HG03558 (cell line): ENCODE measurements at regions not wholly inside any gene's neighbourhood (a gene's known extent, or its start where the extent isn't known, plus 50 kb on each side); places are given as distances from the start of the nearest gene placed in this dataset.

Source experiments
- ATAC-seq: cut with Tn5 transposase; IDR thresholded peaks from one replicate; pipeline ENCODE4 v1.9.1; 2021; ENCODE audit warnings: moderate number of reproducible peaks; ENCODE audit not compliant: unreplicated experiment; ENCODE audit errors: extremely low read depth

- no peak for ATAC-seq
Measured at GRCh38 chr1:4447778-4448420, 206.5 kb upstream of the AJAP1 start.

DNA sequence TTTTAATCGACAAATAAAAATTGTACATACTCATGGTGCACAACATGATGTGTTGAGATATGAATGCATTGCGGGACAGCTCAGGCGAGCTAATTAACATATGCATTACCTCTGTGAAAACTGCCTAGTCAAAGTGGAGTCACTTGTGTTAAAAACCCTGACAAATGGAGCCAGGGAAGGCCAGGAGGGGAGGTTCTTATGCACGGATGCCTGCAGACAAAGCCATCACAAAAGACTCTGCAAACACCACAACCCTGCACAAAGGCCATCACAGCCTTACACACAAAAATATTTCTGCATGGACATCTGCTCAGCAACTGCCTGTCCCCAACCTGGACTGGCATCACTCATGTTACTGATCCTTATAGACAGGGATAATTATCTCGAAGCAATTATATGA is 204.4 kb upstream of the AJAP1 start:
- no peak for ATAC-seq

GRCh38 chr1:4452701-4453100 is 201.7 kb upstream of the AJAP1 start:
- no peak for ATAC-seq

- no peak for ATAC-seq
Measured at GRCh38 chr1:4460052-4460451, 194.4 kb upstream of the AJAP1 start.

DNA sequence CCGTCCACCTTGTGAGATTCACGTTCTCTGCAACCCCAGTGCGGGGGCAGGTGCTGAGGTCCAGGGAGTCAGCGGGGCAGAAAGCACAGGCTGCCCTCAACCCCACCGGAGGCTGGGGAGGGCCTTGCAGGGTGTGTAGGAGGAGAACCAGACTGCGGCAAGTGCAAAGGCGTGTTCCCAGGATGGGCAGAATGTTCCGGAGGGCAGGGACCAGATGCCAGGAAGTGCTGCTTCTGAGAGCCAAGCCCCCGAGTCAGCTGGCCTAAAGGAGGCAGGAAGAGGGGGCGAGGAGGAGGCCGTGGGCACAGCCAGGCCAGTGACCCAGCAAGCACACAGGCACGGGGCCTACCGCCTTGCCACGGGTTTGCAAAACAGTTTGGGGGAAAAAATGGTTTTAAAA is 193.8 kb upstream of the AJAP1 start:
- no peak for ATAC-seq

GRCh38 chr1:4461726-4462290 is 192.6 kb upstream of the AJAP1 start:
- ATAC-seq = no peak

DNA sequence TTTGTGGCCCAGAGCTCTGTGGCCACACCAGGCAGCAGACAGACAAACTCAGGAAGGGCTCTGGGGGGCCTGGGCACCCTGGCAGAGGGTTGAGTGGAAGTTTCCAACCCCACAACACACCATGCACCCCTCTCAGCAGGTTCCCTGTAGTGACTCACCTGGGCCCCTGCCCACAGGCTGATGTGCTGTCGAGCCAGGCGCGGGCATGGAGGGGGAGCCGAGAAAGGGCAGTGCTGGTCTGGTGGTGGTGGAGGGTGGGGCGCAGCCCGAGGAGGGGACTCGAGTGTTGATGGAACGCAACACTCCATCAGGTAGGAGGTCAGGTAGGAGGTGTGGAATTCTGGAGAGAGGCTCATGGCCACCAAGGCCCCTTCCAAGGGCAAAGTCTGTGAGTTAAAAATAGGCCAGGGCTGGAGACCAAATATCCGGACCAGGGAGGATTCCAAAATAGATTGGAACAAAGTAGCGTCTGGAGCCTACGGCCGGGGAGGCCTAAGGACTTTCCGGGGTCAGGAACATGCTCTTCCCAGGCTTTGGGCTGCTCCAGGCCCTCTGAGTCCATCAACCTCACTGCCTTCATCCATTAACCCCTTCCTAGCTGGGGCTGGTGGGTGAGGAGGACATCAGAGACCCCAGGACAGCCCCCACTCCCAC is 191.5 kb upstream of the AJAP1 start:
- ATAC-seq = no peak

GRCh38 chr1:4463631-4464030 is 190.8 kb upstream of the AJAP1 start:
- ATAC-seq = no peak

DNA sequence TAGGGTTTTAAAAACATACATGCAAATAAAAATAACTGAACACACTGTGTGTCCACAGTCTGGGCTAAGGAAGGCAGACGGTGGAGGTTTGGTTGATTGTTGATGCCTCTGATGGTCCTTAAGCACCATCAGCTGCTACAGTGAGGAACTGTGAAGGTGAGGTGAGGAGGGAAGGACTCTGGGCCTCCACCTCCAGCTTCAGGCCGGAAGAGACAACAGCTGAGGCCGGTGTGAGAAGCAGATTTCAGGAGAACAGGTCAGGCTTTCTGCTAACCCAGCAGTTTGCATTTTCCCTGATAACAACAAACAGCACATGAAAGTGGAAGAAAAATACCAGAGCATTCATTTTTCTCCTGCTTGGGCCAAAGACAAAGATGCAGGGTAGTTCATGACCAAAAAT is 189.9 kb upstream of the AJAP1 start:
- ATAC-seq = no peak

- no peak for ATAC-seq
Measured at GRCh38 chr1:4467241-4467640, 187.2 kb upstream of the AJAP1 start.

GRCh38 chr1:4468386-4468785 is 186.0 kb upstream of the AJAP1 start:
- ATAC-seq = no peak

GRCh38 chr1:4468804-4469514 is 185.4 kb upstream of the AJAP1 start:
- no peak for ATAC-seq

DNA sequence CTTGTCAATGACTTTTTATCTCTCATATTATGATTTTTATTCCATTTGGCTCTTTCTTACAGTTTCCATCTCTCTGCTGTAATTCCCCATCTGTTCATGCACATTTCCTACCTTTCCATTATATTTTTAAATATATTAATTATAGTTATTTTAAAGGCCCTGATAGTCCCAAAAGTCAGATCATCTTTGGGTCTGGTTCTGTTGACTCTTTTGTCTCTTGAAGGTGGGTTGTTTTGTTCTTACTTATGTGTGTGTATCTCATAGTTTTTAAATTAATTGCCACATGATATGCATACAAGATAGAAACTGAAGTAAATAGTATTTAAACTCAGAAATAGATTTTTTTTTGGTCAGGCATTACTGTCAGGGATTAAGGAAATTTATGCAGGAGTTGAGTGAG is 178.0 kb upstream of the AJAP1 start:
- ATAC-seq = no peak

GRCh38 chr1:4481451-4481850 is 173.0 kb upstream of the AJAP1 start:
- ATAC-seq = no peak

DNA sequence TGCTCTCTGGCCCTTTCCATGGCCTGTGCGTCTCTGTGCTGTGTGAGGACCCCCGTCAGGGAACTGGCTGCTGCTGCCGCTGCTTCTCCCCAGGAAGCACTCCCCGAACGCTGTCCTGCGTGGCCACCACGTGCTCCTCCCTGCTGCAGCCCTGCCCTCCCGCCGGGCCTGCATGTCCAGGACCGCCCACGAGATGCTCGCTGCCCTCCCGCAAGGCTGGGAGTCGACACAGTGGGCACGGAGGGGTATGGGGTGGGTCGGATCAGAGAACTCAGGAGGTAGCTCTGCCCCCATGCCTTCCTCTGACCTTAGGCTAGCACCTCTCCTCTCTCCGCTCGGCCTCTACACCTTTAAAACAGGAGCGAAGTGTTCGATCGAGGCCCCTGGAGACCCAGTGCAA is 171.9 kb upstream of the AJAP1 start:
- ATAC-seq = no peak

- ATAC-seq = no peak
Measured at GRCh38 chr1:4483021-4483625, 171.3 kb upstream of the AJAP1 start.

- no peak for ATAC-seq
Measured at GRCh38 chr1:4485398-4485797, 169.0 kb upstream of the AJAP1 start.

DNA sequence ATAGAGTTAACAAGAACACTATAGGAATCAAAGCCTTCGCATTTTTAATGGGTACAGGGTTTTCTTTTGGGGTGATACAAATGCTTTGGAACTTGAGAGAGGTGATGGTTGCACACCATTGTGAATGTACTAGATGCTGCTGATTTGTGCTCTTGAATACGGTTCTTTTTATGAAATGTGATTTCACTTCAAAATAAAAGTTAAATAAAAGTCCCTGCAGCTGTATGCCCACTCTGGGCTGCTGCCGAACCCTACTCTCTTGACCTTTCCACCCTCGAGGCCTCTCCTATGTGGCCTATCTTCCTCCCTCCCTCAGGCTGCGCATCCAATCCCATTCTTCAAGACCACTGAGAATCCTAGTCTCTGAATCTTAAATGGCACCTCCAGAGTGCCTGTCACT is 168.5 kb upstream of the AJAP1 start:
- no peak for ATAC-seq

GRCh38 chr1:4486408-4487120 is 167.8 kb upstream of the AJAP1 start:
- ATAC-seq = no peak

DNA sequence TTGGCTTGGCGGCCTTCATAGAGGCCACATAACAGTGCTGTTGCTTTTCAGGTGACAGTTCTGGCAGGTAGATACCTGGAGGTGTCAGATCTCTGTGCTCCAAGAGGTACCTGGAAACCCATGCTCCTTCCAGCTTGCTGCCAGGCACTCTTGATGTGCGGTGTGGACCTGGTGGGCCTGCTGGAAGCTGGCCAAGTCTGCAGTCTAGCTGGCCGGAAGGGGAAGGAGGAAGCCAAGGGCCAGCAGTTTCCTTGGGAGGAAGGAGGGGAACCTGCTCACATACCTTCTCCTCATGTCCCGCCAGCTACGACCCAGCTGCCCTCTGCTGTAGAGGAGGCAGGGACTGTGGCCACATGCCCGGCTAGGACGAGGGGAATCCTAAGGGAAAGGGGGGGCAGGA is 166.4 kb upstream of the AJAP1 start:
- ATAC-seq = no peak
